NCI-H187 (cell line): ENCODE measurements at regions not wholly inside any gene's neighbourhood (a gene's known extent, or its start where the extent isn't known, plus 50 kb on each side); places are given as distances from the start of the nearest gene placed in this dataset.
"Not testable (repeated sequence)": the region's sequence is repeated elsewhere in the genome, so short reads cannot be mapped to it uniquely, and the experiment has no call there.

Experiments used
- DNase-seq, 2 experiments: peaks; one replicate each; lab custom pipeline; 2025; lab: John Stamatoyannopoulos, UW

DNA sequence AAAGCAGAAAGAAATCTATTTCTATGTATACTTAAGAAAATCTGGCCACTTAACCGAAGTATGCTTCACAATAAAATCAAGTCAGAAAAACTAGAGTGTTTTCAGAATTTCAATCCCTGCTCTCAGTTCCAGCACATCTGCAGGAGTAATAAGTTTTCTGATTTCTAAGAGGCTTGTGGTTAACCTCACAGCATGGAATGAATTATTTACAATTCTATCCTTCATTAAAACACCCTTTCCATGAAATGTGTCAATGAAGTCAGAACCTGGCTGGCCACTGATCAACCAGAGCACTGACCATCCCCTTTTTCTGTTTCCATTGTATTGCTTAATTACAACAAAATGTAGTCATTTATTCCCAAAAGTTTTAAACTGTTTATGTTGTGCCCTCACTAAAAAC lies 781.4 kb upstream of the INTU start:
- no peak for DNase-seq

DNA sequence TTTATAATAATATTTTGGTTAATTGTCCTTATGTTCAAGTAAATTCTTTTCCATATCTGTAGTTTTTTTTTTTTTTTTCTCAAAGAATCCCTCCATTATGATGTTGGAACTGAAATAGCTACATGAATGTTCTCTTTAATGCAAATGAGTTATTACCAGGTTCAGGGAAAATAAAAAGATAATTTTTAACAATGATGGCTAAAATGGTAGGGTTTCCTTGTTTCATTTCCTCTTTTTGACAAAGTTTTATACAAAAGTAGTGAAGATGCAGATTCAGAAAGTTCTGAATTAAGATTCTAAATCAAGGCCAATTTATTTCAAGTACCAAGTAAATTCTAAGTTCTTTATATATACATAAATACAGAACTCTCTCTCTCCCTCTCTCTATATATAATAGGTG lies 779.0 kb upstream of the INTU start:
- DNase-seq = no peak

DNA sequence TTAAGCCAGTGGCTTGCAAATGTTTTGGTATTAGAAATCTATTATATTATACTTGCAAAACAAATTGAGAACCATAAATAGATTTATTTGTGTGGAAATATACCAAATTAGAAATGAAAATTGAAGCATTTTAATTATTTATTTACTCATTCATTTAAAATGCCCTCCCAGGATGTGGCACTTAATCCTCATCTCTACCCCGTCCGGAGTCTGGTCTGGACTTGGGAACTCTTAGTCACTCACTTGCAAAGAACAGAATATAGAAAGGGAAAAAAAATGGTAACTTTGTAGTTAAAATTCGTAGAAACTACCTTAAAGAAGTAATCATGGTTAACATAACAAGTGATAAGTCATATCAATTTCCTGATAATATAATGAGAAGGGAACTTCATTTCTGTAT lies 775.9 kb upstream of the INTU start:
- no peak for DNase-seq

DNA sequence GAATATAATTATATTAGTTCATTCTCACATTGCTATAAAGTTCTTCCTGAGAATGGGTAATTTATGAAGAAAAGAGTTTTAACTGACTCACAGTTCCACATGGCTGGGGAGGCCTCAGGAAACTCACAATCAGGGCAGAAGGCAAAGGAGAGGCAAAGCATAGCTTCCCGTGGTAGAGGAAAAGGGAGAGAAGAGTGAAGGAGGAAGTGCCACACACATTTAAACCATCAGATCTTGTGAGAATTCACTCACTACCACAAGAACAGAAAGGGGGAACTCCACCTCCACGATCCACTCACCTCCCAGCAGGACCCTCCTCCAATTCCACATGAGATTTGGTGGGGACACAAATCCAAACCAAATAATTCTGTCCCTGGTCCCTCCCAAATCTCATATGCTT lies 773.4 kb upstream of the INTU start:
- DNase-seq = no peak

DNA sequence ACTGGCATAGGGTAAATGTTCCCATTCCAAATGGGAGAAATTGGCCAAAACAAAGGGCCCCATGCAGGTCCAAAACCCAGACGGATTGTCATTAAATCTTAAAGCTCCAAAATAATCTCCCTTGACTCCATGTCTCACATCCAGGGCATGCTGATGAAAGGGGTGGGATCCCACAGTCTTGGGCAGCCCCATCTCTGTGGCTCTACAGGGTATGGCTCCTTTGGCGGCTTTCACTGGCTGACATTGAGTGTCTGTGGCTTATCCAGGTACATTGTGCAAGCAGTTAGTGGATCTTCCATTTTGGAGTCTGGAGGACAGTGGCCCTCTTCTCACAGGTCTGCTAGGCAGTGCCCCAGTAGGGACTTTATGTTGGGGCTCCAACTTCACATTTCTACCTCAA lies 772.9 kb upstream of the INTU start:
- no peak for DNase-seq

DNA sequence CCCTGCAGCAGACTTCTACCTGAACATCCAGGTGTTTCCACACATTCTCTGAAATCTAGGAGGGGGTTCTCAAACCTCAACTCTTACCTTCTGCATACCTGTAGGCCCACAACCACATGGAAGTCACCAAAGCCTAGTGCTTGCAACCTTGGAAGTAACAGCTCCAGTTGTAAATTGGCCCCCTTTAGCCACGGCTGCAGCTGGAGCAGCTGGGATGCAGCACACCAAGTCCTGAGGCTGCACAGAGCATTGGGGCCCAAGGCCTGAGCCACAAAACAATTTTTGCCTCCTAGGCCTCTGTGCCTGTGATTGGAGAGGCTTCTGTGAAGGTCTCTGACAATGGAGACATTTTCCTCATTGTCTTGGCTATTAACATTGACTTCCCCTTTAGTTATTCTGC lies 772.4 kb upstream of the INTU start:
- DNase-seq = no peak

DNA sequence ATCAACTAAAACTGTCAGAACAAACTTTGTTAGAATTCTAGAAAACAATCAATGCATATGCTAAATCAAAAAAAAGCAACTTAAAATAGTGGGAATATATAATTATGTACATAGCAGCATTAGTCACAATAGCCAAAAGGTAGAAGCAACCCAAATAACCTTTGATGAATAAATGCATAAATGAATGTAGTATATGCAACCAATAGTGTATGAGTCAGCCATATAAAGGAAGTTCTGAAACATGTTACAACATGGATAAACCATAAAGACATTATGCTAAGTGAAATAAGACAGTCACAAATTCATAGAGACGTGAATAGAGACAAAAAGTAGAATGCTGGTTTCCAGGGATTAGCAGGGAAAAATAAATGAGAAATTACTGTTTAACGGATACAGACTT lies 762.8 kb upstream of the INTU start:
- no peak for DNase-seq

DNA sequence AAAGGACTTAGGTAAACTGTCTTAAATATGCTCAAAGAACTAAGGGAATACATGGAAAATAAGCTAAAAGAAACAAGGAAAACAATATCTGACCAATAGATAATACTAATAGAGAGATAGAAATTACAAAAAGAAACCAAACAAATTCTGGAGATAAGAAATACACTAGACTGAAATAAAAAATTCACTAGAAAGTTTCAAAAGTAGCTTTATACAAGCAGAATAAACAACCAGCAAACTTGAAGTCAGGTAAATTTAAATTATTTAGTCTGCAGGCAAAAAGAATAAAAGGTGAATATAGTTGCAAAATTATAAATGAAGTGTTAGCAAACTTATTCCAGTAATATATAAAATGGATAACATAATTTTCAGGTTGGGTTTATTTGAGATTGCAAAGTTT lies 760.9 kb upstream of the INTU start:
- DNase-seq = no peak

DNA sequence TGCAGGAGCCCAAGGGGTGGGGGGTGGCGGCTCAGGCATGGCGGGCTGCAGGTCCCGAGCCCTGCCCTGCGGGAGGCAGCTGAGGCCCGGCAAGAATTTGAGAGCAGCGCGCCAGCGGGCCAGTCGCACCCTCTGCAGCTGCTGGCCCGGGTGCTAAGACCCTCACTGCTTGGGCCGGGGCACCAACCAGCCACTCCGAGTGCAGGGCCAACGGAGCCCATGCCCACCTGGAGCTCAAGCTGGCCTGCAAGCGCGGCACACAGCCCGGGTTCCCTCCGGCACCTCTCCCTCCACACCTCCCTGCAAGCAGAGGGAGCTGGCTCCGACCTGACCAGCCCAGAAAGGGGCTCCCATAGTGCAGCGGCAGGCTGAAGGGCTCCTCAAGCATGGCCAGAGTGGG lies 758.2 kb upstream of the INTU start:
- no peak for DNase-seq

DNA sequence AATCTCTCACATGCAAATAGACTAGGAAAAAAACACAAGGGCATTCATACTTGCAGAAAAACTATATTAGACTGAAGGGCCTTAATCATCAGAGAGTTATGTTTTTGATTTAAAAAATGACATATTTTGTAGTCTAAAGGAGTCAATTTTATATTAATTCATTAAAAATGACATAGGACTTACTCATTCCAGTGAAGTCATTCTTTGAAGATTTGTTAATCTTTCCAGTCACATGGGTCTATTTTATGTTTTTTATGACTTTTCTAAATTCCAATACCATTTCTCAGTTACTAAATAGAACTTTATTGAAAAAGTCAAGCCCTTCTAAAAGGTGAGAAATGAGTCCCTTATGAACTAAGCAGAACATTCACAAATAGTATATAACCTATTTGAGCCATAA lies 743.8 kb upstream of the INTU start:
- DNase-seq = no peak

DNA sequence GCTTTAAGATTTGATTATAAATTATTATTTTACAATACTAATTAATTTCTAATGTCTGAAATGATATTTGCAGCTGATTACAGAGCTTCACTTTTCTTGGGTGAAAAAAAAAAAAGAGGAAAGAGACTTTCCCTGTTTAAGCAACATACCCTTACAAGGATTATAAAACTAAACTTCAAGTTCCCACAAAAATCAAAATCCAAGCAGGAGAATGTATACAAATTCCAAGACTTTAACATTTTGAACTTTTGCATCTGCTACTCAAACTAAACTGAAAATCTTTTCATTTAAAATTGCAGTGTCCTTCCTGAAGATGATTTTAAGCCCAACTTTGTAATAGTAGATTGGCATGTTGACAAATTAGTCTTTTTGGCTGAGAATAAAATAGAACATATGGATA lies 742.4 kb upstream of the INTU start:
- no peak for DNase-seq

DNA sequence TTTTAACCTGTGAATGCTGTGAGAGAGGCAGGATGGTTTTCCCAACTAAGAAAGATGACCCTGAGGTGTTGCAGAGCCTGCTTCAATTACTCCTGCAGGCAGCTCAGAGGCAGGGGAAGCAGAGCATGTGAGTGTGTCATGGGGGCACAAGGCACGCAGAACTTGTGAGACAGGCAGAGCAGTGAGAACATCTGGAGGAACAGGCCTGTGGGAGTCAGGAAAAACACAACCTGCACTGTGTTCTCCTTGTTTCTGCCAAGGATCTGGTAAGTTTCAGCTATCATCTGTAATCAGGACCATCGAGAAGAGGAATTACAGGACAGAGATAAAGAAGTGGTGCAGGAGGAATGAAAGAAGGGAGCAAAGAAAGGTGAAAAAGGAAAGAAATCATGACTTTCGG lies 741.8 kb upstream of the INTU start:
- no peak for DNase-seq

DNA sequence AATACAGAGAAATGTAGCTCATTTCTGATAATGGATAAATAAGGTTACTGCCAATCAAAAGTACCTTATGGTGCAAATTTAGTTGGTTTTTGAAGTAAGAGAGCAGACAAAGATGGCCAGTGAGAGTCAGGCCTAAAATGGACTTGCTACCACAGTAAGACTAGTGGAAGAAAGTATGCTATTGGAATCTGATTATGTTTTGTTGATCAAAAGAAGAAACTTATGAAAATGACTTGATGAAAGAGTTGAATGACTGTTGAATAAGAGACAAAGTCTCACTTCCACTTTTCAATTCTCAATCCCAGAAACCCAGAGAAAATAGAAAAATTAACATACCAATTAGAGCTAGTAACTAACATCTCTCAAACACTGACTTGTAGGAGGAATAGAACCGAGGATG lies 737.8 kb upstream of the INTU start:
- DNase-seq = no peak

DNA sequence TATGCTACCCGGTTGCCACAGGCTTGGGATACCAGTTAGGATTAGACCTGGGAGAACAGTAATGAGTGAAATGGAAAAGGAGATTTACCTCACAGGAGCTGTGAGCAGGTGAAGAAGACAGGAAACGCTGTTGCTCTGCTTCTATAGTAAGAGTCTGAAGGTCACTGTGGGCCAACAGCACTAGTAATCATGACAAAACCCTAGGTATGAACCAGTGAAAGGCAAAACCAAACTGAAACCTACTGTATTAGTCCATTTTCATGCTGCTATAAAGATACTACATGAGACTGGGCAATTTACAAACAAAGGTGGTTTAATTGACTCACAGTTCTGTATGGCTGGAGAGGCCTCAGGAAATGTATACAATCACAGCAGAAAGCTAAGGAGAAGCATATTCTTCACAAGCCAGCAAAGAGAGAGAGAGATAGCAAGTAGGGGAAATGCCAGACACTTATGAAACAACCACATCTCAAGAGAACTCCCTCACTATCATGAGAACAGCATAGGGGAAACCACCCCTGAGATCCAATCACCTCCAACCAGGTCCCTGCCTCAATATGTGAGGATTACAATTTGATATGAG lies 736.7 kb upstream of the INTU start:
- no peak for DNase-seq

DNA sequence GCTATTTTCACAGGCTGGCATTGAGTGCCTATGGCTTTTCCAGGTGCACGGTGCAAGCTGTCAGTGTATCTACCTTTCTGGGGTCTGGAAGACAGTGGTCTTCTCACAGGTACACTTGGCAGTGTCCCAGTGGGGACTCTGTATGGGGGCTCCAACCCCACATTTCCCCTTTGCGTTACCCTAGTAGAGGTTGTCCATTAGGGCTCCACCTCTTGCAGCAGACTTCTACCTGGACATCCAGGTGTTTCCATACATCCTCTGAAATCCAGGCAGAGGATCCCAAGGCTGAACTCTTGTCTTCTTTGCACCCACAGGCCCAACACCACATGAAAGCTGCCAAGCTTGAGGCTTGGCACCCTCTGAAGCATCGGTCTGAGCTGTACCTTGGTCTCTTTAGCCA lies 735.7 kb upstream of the INTU start:
- no peak for DNase-seq

DNA sequence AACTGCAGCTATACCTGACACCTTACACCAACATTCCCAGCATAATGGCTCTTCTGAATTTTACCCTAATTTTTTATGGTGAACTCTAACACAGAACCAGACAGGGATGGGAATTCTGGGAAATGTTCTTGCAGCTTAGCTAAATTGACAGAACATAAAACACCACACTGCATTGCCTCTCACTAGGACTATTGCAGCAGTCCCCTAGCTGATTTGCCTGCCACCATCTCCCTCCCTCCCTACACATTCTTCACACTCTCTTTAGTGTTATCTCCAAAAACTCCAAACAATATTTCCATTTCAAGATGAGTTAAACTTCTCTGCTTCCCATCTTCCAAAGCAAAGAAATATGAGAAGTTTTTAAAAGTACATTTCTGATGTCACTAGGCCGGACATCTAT lies 733.9 kb upstream of the INTU start:
- no peak for DNase-seq

DNA sequence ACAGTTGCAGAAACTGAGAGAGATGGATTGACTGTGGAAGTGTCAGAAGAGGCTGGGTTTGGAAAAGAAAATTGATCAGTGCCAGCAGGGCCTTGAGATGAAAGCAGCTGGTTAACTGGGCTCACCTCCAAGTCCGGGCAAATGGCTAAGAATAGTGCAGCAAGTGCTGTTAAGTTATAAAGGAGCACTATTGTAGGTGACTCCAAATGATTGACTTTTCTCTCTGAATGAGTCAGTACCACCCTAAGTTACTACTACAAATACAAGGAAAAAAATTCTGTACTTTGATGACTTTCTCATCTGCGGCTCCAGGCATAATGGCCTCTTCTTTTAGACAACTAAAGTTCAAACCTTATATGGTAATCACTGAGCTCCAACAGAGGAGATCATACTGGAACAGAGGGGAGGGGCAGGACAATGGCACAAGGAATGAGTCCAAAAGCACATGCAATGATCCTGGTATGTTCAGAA lies 733.4 kb upstream of the INTU start:
- no peak for DNase-seq

DNA sequence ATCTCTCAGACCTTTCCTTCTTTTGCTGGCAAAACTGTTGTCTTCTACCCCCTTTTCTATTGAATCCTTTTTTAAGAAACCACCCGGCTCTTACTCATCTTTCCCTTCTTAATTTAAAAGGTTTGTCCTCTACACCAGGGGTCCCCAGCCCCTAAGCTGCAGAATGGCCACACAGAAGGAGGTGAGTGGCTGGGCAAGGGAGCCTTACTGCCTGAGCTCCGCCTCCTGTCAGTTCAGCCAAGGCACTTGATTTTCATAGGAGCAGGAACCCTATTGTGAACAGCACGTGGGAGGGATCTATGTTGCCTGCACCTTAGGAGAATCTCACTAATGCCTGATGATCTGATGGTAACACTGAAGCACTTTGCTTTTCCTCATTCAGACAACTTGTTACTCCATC lies 726.3 kb upstream of the INTU start:
- no peak for DNase-seq

DNA sequence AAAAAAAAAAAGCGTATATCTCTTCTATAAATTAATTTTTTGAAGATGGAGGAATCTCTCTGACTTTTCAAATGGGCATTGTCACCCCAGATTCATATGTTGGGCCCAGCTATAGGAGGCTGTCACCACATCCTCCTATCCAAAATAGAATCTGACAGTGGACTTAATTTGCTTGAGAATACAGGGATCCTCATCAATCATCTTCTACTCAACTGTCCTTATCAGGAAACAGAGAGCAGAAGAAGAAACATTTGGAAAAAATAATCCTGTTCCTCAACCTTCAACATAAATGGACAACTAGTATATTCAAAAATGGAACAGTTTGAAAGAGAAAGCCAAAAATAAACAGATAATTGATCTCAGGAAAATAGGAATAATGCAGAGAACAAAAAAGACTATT lies 725.4 kb upstream of the INTU start:
- no peak for DNase-seq

DNA sequence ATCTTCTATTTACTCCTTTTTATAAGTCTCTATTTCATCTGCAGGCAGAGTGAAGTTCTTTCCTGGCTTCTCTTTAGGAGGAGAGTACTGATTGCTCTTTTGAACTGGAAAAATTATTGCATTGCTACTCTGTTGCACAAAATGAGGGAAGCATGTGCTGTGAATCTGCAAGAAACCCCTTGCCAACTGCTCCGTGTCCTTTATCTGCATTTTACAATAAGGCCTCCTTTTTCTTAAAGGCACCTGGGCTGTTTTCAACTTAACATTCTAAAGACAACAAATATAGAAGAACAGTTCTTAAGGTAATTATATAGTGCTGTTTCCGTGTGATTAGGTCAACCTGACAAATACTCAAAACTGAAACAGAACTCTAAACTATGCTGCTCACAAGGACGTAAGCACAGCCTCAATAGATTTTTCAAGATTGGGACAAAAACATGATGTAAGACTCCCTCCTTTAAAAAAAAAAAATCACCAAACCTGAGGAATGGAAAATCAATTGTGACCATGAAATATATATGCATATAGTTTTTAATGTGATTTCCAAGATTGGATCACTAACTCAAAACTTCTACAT lies 716.6 kb upstream of the INTU start:
- no peak for DNase-seq

DNA sequence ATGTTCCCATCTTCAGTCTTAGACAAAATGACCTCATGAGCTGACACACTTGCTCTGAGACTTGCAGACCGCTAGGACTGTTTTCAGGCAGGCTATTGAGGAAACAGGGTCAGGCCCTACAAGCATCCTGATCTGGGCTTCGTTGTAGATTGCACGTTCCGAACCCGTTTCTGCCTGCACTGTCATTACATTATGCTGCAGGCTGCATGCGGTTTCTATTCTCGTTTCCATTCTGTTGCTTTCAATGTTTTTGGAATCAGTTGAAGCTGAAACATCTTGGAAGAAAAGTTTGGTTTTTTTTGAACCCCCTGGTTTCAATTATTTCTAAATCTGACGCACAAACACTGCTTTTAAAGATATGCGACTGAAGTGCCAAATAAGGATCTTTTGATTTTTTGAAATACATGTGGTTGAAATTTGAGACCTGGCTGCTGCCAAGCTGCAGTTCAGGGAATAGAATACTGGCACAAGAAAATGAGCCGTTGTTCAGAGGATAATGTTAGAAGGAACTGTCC lies 716.1 kb upstream of the INTU start:
- DNase-seq = no peak

DNA sequence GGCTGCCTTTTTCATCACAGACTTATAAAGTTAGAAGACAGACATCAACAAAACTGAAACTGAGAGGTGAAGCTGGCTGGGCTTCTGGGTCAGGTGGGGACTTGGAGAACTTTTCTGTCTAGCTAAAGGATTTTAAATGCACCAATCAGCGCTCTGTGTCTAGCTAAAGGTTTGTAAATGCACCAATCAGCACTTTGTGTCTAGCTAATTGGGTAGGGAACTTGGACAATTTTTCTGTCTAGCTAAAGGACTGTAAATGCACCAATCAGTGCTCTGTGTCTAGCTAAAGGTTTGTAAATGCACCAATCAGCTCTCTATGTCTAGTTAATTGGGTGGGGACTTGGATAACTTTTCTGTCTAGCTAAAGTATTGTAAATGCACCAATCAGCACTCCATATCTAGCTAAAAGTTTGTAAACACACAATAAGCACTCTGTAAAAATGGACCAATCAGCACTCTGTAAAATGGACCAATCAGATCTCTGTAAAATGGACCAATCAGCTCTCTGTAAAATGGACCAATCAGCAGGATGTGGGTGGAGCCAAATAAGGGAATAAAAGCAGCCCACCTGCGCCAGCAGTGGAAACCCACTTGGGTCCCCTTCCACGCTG lies 710.3 kb upstream of the INTU start:
- not testable (repeated sequence) for DNase-seq

DNA sequence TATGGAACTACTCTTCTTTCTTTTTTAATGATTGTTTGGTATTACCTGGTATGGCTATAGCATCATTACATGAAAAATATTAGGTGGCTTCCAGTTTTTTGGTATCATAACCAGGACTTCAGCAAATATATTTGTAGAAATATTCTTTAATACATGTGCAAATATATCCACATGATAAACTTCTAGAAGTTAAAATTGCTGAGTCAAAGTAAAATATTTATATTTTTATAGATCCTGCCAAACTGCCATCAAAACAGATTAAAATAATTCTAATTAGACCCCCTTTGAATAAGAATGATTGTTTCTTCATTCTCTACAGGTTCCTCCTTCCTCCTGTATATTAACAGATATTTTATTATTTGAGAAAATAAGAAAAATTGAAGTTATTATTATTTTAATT lies 708.5 kb upstream of the INTU start:
- DNase-seq = no peak

DNA sequence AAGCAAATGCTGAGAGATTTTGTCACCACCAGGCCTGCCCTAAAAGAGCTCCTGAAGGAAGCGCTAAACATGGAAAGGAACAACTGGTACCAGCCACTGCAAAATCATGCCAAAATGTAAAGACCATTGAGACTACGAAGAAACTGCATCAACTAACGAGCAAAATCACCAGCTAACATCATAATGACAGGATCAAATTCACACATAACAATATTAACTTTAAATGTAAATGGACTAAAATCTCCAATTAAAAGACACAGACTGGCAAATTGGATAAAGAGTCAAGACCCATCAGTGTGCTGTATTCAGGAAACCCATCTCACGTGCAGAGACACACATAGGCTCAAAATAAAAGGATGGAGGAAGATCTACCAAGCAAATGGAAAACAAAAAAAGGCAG lies 702.7 kb upstream of the INTU start:
- not testable (repeated sequence) for DNase-seq
